Left ventricle myocardium inferior (tissue), 1 donor: ENCODE measurements at regions not wholly inside any gene's neighbourhood (a gene's known extent, or its start where the extent isn't known, plus 50 kb on each side); places are given as distances from the start of the nearest gene placed in this dataset.

ENCODE experiments used
- DNase-seq: peaks from one replicate; pipeline ENCODE4 v3.0.0-alpha.2; 2020
- H3K27ac ChIP-seq: fragments of 200-600 bp; replicated peaks from 2 replicates; pipeline ENCODE4 v1.8.0; 2021
- H3K27me3 ChIP-seq: fragments of 200-600 bp; 2 replicates; pipeline ENCODE4 v1.8.0; 2021; ENCODE audit warnings: low read depth
- H3K36me3 ChIP-seq: fragments of 200-600 bp; 2 replicates; pipeline ENCODE4 v1.8.0; 2021
- H3K4me1 ChIP-seq: fragments of 200-600 bp; 2 replicates; pipeline ENCODE4 v1.8.0; 2021
- H3K4me3 ChIP-seq: fragments of 200-600 bp; 2 replicates; pipeline ENCODE4 v1.8.0; 2021; ENCODE audit warnings: mild to moderate bottlenecking, moderate library complexity
- H3K9me3 ChIP-seq: fragments of 200-600 bp; replicated peaks from 2 replicates; pipeline ENCODE4 v1.8.0; 2021
- CTCF ChIP-seq: fragments of 200-600 bp; IDR thresholded peaks from 2 replicates; pipeline ENCODE4 v1.8.0; 2021; ENCODE audit warnings: antibody characterized with exemption, mild to moderate bottlenecking, borderline replicate concordance
- intact Hi-C: fragments of 100-400 bp; cut with micrococcal nuclease; formaldehyde crosslinking; loops from one replicate; pipeline ENCODE4 v1.11.0; 2022
- donor health status: DM: no; HTN: yes; CAD: no; lungs with severe emphysema.

- no peak for DNase-seq
- Histone ChIP-seq H3K4me1 (no peaks in the 10 kb centered on the region), H3K9me3 (no peaks in the 10 kb centered on the region), H3K27ac (no peak overlapping the region), H3K27me3 (peaks cover 75% of the 10 kb centered on the region), H3K36me3 (no peaks in the 10 kb centered on the region), H3K4me3 (no peak overlapping the region)
- no peak for TF ChIP-seq CTCF
- intact Hi-C loops: no loop called here
Observed at GRCh38 chr14:56886471-56887062, 76.3 kb upstream of the OTX2 start.

GRCh38 chr14:56885825-56886224 is 75.5 kb upstream of the OTX2 start:
- Histone ChIP-seq H3K27ac (no peak overlapping the region), H3K9me3 (no peaks in the 10 kb centered on the region), H3K4me1 (no peaks in the 10 kb centered on the region), H3K36me3 (no peaks in the 10 kb centered on the region), H3K4me3 (no peak overlapping the region), H3K27me3 (peaks cover 74% of the 10 kb centered on the region)
- TF ChIP-seq CTCF: no peak
- intact Hi-C loops: no loop called here
- DNase-seq: no peak

GRCh38 chr14:56884617-56885016 is 74.3 kb upstream of the OTX2 start:
- no peaks in the 10 kb centered on the region for H3K9me3 ChIP-seq
- TF ChIP-seq CTCF: no peak
- no peaks in the 10 kb centered on the region for H3K4me1 ChIP-seq
- no peak for DNase-seq
- no peak overlapping the region for H3K4me3 ChIP-seq
- no peaks in the 10 kb centered on the region for H3K36me3 ChIP-seq
- no peak overlapping the region for H3K27ac ChIP-seq
- intact Hi-C loops: no loop called here
- H3K27me3 ChIP-seq: peaks cover 82% of the 10 kb centered on the region

GRCh38 chr14:56881181-56881580 is 70.9 kb upstream of the OTX2 start:
- intact Hi-C loops: no loop called here
- H3K36me3 ChIP-seq: no peaks in the 10 kb centered on the region
- H3K9me3 ChIP-seq: no peaks in the 10 kb centered on the region
- no peak for DNase-seq
- H3K27ac ChIP-seq: no peak overlapping the region
- H3K27me3 ChIP-seq: peaks cover 69% of the 10 kb centered on the region
- no peak for TF ChIP-seq CTCF
- no peaks in the 10 kb centered on the region for H3K4me1 ChIP-seq
- no peak overlapping the region for H3K4me3 ChIP-seq

- intact Hi-C loops: no loop called here
Observed at GRCh38 chr14:56878766-56879165, 68.5 kb upstream of the OTX2 start.

More at GRCh38 chr14:56878766-56879165, 68.5 kb upstream of the OTX2 start:
- no peaks in the 10 kb centered on the region for H3K9me3 ChIP-seq
- H3K36me3 ChIP-seq: no peaks in the 10 kb centered on the region
- no peak overlapping the region for H3K27ac ChIP-seq
- H3K4me3 ChIP-seq: no peak overlapping the region
- peaks cover 45% of the 10 kb centered on the region for H3K27me3 ChIP-seq
- H3K4me1 ChIP-seq: no peaks in the 10 kb centered on the region
- DNase-seq: no peak
- no peak for TF ChIP-seq CTCF
